Stromal cell of bone marrow (primary cell): ENCODE measurements at regions not wholly inside any gene's neighbourhood (a gene's known extent, or its start where the extent isn't known, plus 50 kb on each side); places are given as distances from the start of the nearest gene placed in this dataset.
A peak's percentile ranks its signal among the peaks of the same experiment; 100 is the strongest.

Experiments
- DNase-seq: peaks from one replicate; pipeline ENCODE4 v3.0.0-alpha.2; 2012; ENCODE audit warnings: low read depth

- DNase-seq: no peak
Observed at GRCh38 chr2:177314722-177315264, 50.3 kb upstream of the NFE2L2 start.

- no peak for DNase-seq
Observed at GRCh38 chr2:177315364-177315763, 50.8 kb upstream of the NFE2L2 start.

GRCh38 chr2:177316756-177317155 lies 52.2 kb upstream of the NFE2L2 start:
- DNase-seq: no peak

- DNase-seq: no peak
Observed at GRCh38 chr2:177317443-177317842, 52.9 kb upstream of the NFE2L2 start.

- no peak for DNase-seq
Observed at GRCh38 chr2:177317857-177318256, 53.3 kb upstream of the NFE2L2 start.

DNA sequence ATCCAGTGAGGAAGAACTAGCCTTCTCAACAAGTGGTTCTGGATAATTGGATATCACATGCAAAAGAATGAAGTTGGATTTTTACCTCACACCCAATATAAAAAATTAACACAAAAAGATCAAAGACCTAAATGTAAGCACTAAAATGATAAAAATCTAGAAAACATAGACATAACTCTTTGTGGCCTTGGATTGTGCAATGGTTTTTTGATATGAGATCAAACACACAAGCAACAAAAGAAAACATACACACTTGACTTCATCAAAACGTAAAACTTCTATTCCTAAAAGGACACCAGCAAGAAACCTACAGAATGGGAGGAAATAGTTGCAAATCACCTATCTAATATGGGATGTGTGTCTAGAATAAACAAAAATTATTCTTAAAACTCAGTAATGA lies 54.1 kb upstream of the NFE2L2 start:
- DNase-seq: no peak

- no peak for DNase-seq
Observed at GRCh38 chr2:177320596-177320995, 56.1 kb upstream of the NFE2L2 start.

GRCh38 chr2:177322801-177323261 lies 58.3 kb upstream of the NFE2L2 start:
- DNase-seq: no peak

DNA sequence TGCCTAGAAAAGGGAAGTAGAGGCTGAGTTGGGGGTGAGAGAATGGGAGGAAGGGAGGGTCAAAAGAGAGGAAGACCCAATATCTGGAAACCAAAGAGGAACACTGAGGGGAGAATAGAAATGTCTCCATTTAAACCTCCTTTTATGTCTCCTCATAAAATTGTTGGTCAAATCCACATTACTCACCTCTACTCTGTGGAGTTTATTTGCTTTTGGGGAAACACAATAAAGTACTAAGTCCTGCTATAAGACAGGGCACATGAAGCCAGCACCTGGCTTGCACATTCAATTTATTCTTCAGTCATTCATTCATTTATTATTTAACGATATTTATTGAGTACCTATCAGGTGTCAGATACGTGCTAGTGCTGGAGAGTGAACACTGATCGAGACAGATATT lies 60.3 kb upstream of the NFE2L2 start:
- no peak for DNase-seq

DNA sequence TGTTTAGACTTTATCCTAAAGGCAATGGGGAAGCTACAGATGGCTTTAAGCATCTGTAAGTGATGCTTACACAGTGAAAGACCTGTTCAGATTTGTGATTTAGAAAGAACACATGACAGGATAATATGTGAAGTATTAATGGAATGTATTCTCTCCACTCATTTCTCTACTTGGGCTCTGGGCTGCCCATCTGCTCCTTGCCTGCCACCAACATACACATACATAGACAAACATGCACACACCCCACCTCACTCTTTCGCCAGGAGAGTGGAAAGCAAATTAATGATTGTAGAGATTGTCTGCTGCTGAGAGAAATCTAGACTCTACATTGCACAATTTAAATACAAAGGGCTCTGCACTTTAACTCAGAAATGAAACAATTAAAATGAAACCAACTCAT lies 61.0 kb upstream of the NFE2L2 start:
- no peak for DNase-seq

DNA sequence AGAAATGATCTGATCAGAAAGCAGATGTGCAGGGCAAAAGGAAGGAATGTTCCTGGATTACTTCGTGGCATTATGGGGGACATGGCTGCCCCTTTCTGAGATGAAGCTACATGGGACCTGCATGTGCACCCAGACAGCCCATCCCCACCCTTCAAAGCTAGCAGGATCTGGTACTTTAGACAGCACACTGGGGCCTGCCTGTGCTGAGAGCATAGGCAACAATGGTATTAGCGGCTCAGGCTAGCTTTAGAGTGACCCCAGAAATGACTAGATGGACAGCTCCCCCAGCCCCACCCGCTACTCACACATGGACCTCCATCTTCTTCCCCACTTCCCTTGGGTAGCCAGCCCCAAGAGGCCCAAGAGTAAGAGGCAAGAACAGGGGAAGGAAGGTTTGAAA lies 61.5 kb upstream of the NFE2L2 start:
- DNase-seq: no peak

DNA sequence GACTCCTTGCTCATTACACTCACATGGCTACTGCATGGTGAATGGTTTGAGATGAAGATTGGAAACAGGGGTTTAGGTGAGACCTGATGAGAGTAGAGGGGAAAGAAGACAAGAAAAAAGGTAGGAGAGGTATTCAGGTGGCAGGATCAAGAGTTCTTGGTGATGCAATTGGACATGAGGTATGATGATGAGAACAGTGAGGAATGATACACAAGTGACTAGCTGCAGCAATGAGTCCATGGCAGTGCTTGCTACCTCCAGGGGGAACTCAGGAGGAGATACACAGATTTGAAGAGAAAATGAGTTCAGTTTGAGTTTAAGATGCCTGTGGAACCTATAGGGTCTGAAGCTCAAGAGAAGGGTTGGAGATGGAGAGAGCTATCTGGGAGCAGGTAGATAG lies 62.1 kb upstream of the NFE2L2 start:
- DNase-seq: no peak

DNA sequence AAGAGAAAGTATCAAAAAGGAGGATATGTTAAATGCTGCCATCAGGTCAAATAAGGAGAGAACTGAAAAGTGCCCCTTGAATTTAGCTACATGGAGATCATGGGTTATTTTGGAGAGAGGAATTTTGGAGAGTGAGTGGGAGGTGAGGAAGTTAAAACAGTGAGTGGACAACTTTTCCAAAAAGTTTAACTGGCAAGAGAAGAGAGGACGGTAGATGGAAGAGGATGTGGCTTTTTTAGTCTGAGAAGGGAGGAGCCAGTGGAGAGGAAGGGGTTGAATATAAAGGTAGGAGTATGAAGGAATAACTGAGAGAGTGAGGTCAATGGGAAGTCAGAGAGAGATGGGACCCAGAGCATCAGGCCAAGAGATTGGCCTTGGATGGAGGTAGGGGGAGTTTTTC lies 62.5 kb upstream of the NFE2L2 start:
- DNase-seq: no peak

GRCh38 chr2:177328056-177328455 lies 63.5 kb upstream of the NFE2L2 start:
- DNase-seq: no peak

- DNase-seq: no peak
Observed at GRCh38 chr2:177329064-177329463, 63.5 kb upstream of the AGPS start.

GRCh38 chr2:177331466-177331997 lies 61.0 kb upstream of the AGPS start:
- DNase-seq: no peak

DNA sequence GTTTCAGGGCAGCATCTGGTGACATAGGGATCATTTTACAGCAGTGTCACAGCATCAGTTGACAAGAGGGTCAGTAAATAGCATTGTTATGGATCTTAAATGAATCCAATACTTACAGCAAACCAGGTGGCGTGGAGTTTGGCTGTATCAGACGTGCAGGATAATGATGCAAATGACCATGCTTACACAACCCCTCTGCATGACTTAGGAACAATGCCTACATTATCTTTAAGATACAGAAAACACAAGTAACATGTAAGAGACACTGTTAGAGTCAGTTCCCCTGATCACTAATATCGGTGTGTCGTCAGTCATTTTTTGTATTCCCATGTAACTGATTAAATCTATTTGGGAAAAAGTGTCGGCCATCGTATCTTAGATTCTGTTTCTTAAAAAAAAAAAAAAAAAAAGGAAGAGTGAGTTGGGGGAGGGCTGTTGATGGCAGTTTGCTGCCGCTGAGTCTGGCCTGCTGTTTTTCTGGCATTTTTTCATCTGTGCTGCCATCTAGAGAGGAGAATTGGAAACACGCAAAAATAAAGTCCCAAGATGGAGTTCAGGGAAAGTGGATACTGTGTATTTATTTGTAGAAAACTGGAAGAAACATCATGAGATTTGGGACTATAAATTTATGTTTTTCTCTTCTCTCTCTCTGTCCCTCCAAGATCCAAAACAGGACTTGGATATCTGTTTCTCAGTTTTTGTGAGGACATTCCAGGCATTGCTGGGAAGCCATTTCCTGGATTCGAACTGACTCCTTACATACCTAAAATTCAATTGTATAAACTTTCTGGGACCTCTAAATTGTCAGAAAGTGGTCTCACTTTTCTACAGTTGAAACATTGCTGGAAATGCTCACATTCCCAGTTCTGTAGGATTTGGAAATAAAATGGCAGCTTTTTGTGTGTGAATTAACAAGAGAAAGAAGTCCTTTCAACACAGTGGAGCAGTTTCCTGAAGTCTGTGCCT lies 60.3 kb upstream of the AGPS start:
- DNase-seq: peak; percentile 71

- DNase-seq: no peak
Observed at GRCh38 chr2:177332992-177333388, 59.6 kb upstream of the AGPS start.

- DNase-seq: no peak
Observed at GRCh38 chr2:177334940-177335543, 57.5 kb upstream of the AGPS start.

DNA sequence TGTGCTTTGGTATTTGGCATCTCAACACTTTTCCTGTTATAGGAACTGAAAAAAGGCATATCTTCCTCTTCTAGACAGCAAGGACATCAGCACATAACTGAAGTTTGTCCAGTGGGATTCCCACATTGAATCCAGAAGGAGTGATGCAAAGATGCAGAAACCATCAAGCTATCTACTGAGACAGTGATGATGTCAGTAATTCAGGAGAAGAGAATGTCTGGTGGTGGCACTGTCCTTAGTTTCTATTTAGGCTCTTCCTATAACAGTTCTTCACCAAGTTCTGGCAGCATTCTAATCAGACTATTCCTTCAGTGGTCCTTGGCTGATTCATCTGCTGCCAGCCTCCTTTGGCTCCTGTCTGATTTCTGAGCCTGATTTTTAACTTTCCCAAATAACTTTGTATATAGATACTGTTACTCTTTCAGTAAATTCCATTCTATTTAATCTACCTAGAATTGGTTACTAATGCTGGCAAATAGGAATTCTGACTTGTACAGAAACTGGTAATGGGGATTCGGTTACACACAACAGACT lies 56.6 kb upstream of the AGPS start:
- DNase-seq: no peak

GRCh38 chr2:177338177-177338721 lies 54.3 kb upstream of the AGPS start:
- DNase-seq: no peak

GRCh38 chr2:177340158-177340557 lies 52.4 kb upstream of the AGPS start:
- no peak for DNase-seq
